ENCODE measurements at regions not wholly inside any gene's neighbourhood (a gene's known extent, or its start where the extent isn't known, plus 50 kb on each side); places are given as distances from the start of the nearest gene placed in this dataset.

- H3K4me3 ChIP-seq (replicated peaks; ENCODE audit: low read depth, low read length), result no peak overlapping the region
- no peak for TF ChIP-seq CTCF (IDR thresholded peaks at IDR 0.05; ENCODE audit: low read depth, low read length, missing control alignments)
- no peak for DNase-seq (ENCODE audit: extremely low read depth, low read depth)
Observed at GRCh38 chr3:21269882-21270281, 481.1 kb downstream of the ZNF385D start.

GRCh38 chr3:21260507-21260906, 490.5 kb downstream of the ZNF385D start:
- no peak for DNase-seq (ENCODE audit: extremely low read depth, low read depth)
- no peak for TF ChIP-seq CTCF (IDR thresholded peaks at IDR 0.05; ENCODE audit: low read depth, low read length, missing control alignments)
- no peak overlapping the region for H3K4me3 ChIP-seq (replicated peaks; ENCODE audit: low read depth, low read length)

GRCh38 chr3:21259896-21260295, 491.1 kb downstream of the ZNF385D start:
- no peak for DNase-seq (ENCODE audit: extremely low read depth, low read depth)
- no peak overlapping the region for H3K4me3 ChIP-seq (replicated peaks; ENCODE audit: low read depth, low read length)
- TF ChIP-seq CTCF (IDR thresholded peaks at IDR 0.05; ENCODE audit: low read depth, low read length, missing control alignments), result no peak

- TF ChIP-seq CTCF (IDR thresholded peaks at IDR 0.05; ENCODE audit: low read depth, low read length, missing control alignments), result no peak
- no peak for DNase-seq (ENCODE audit: extremely low read depth, low read depth)
- no peak overlapping the region for H3K4me3 ChIP-seq (replicated peaks; ENCODE audit: low read depth, low read length)
Observed at GRCh38 chr3:21256932-21257331, 494.1 kb downstream of the ZNF385D start.

GRCh38 chr3:21238661-21239060, 512.3 kb downstream of the ZNF385D start:
- TF ChIP-seq CTCF (IDR thresholded peaks at IDR 0.05; ENCODE audit: low read depth, low read length, missing control alignments), result no peak
- DNase-seq (ENCODE audit: extremely low read depth, low read depth), result no peak
- no peak overlapping the region for H3K4me3 ChIP-seq (replicated peaks; ENCODE audit: low read depth, low read length)

- no peak for TF ChIP-seq CTCF (IDR thresholded peaks at IDR 0.05; ENCODE audit: low read depth, low read length, missing control alignments)
- DNase-seq (ENCODE audit: extremely low read depth, low read depth), result no peak
- H3K4me3 ChIP-seq (replicated peaks; ENCODE audit: low read depth, low read length), result no peak overlapping the region
Observed at GRCh38 chr3:21237638-21238037, 513.4 kb downstream of the ZNF385D start.

GRCh38 chr3:21235491-21235890, 515.5 kb downstream of the ZNF385D start:
- no peak for TF ChIP-seq CTCF (IDR thresholded peaks at IDR 0.05; ENCODE audit: low read depth, low read length, missing control alignments)
- no peak for DNase-seq (ENCODE audit: extremely low read depth, low read depth)
- no peak overlapping the region for H3K4me3 ChIP-seq (replicated peaks; ENCODE audit: low read depth, low read length)

Data from HFF-Myc (cell line).